Activated CD8-positive, alpha-beta T cell treated with anti-CD3 and anti-CD28 coated beads for 36 hours (primary cell): ENCODE measurements at regions not wholly inside any gene's neighbourhood (a gene's known extent, or its start where the extent isn't known, plus 50 kb on each side); places are given as distances from the start of the nearest gene placed in this dataset.

Experiments used
- ATAC-seq: fragments of 200-7000 bp; cut with Tn5 transposase; one replicate; pipeline ENCODE4 v1.10.0; 2021; ENCODE audit warnings: mild to moderate bottlenecking, moderate library complexity
- CTCF ChIA-PET: fragments of 350-600 bp; sonication (Branson Sonifier 250); formaldehyde crosslinking; loops from one replicate; lab custom pipeline; 2021; ENCODE audit warnings: antibody characterized with exemption; lab: Charles Lee
- POLR2A ChIA-PET: fragments of 350-600 bp; sonication (Branson Sonifier 250); formaldehyde crosslinking; loops from one replicate; lab custom pipeline; 2021; ENCODE audit warnings: antibody characterized with exemption; lab: Charles Lee
- DNase-seq: peaks from one replicate; pipeline ENCODE4 v3.0.0-alpha.2; 2020
- H3K27ac Mint-ChIP-seq: one replicate; pipeline ENCODE4 v1.8.0; 2021; ENCODE audit warnings: mild to moderate bottlenecking, mixed read lengths
- H3K27me3 Mint-ChIP-seq: one replicate; pipeline ENCODE4 v1.8.0; 2021; ENCODE audit warnings: mixed read lengths
- H3K36me3 Mint-ChIP-seq: one replicate; pipeline ENCODE4 v1.8.0; 2021; ENCODE audit warnings: low read depth, mixed read lengths
- H3K4me1 Mint-ChIP-seq: one replicate; pipeline ENCODE4 v1.8.0; 2021; ENCODE audit warnings: low read depth, mixed read lengths
- H3K4me3 Mint-ChIP-seq: one replicate; pipeline ENCODE4 v1.8.0; 2021; ENCODE audit warnings: mild to moderate bottlenecking, moderate library complexity, mixed read lengths
- H3K9me3 Mint-ChIP-seq: one replicate; pipeline ENCODE4 v1.8.0; 2021; ENCODE audit warnings: mixed read lengths
- intact Hi-C: fragments of 100-400 bp; cut with micrococcal nuclease; formaldehyde crosslinking; loops from one replicate; pipeline ENCODE4 v1.10.0; 2022
- TF ChIP-seq, protein P1 (sequence below): fragments of 200-600 bp; IDR thresholded peaks from one replicate; pipeline ENCODE4 v1.8.0; 2022; ENCODE audit warnings: antibody characterized with exemption, mild to moderate bottlenecking

DNA sequence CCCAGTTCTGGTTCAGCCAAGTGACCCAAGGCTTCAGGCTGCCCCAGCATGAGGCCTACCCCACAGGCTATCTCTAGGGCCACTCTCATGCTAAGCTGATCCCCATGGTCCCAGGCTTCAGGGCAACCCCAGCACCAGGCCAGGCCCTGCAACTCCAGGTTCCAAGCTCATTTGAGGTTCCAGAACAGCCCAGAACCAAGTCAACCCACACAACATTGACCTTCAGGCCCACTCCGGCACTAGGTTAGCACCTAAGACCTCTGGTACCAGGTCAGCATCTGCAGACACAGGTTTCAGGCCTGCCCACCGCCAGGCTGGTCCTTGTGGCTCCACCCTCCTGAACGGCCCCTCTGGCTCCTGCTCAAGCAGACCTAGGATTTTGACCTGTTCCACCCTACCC lies 421.2 kb downstream of the CDH11 start:
- no peak overlapping the region for H3K4me3 Mint-ChIP-seq
- no peak for ATAC-seq

DNA sequence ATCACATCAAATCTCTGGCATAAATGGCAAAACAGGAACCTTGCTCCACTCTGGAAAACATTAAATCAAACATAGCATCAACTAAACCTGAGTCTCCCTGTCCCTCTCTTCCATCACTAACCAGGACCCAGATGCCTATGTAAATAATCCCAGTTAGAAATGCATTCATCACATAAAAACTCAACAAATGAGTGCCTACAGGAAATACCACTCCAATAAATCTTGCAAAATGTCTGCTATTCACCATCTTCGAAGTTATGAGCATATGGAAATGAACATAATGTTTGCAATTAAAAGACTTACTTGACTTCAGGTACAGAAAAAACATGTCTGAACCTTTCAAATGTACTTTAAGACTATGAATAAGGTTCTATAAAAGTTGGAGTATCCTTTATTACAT lies 425.0 kb downstream of the CDH11 start:
- H3K9me3 Mint-ChIP-seq = peaks cover 13% of the 10 kb centered on the region
- H3K27ac Mint-ChIP-seq = no peak overlapping the region
- ChIA-PET POLR2A (no interaction called here), CTCF (no interaction called here)
- intact Hi-C loops = no loop called here
- H3K36me3 Mint-ChIP-seq = no peaks in the 10 kb centered on the region
- H3K4me1 Mint-ChIP-seq = no peaks in the 10 kb centered on the region
- DNase-seq = no peak
- TF ChIP-seq, protein P1, sequence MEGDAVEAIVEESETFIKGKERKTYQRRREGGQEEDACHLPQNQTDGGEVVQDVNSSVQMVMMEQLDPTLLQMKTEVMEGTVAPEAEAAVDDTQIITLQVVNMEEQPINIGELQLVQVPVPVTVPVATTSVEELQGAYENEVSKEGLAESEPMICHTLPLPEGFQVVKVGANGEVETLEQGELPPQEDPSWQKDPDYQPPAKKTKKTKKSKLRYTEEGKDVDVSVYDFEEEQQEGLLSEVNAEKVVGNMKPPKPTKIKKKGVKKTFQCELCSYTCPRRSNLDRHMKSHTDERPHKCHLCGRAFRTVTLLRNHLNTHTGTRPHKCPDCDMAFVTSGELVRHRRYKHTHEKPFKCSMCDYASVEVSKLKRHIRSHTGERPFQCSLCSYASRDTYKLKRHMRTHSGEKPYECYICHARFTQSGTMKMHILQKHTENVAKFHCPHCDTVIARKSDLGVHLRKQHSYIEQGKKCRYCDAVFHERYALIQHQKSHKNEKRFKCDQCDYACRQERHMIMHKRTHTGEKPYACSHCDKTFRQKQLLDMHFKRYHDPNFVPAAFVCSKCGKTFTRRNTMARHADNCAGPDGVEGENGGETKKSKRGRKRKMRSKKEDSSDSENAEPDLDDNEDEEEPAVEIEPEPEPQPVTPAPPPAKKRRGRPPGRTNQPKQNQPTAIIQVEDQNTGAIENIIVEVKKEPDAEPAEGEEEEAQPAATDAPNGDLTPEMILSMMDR = no peak
- ATAC-seq = no peak
- no peaks in the 10 kb centered on the region for H3K27me3 Mint-ChIP-seq
- no peak overlapping the region for H3K4me3 Mint-ChIP-seq

More for the DNA sequence above, 421.2 kb downstream of the CDH11 start:
- CTCF ChIA-PET = no interaction called here
- TF ChIP-seq, protein P1 = no peak
- no peak overlapping the region for H3K27ac Mint-ChIP-seq
- H3K27me3 Mint-ChIP-seq = no peaks in the 10 kb centered on the region
- POLR2A ChIA-PET = no interaction called here
- DNase-seq = no peak
- peaks cover 12% of the 10 kb centered on the region for H3K9me3 Mint-ChIP-seq
- intact Hi-C loops = no loop called here
- H3K4me1 Mint-ChIP-seq = no peaks in the 10 kb centered on the region
- H3K36me3 Mint-ChIP-seq = no peaks in the 10 kb centered on the region

DNA sequence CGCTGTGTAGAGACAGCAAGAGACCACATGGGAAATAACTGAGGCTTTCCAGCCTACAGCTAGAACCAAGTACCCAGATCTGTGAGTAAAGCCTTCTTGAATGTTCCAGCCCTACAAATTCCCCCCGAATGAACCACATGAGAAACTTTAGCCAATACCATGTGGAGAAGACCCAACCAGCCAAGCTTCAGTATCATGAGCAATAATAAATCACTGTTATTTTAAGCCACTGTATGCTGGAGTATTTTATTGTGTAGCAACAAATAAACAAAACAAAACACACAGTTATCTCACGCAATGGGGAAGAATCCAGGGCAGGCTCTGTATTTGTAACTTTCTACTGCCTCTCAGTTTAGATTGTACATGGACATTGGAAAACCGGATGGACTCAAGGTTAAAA lies 426.2 kb downstream of the CDH11 start:
- H3K36me3 Mint-ChIP-seq = no peaks in the 10 kb centered on the region
- no peak overlapping the region for H3K4me3 Mint-ChIP-seq
- no peaks in the 10 kb centered on the region for H3K27me3 Mint-ChIP-seq
- ChIA-PET CTCF (no interaction called here), POLR2A (no interaction called here)
- H3K9me3 Mint-ChIP-seq = peaks cover 10% of the 10 kb centered on the region
- H3K27ac Mint-ChIP-seq = no peak overlapping the region
- DNase-seq (no peak), ATAC-seq (no peak)
- TF ChIP-seq, protein P1 = no peak
- no peaks in the 10 kb centered on the region for H3K4me1 Mint-ChIP-seq
- intact Hi-C loops = no loop called here

DNA sequence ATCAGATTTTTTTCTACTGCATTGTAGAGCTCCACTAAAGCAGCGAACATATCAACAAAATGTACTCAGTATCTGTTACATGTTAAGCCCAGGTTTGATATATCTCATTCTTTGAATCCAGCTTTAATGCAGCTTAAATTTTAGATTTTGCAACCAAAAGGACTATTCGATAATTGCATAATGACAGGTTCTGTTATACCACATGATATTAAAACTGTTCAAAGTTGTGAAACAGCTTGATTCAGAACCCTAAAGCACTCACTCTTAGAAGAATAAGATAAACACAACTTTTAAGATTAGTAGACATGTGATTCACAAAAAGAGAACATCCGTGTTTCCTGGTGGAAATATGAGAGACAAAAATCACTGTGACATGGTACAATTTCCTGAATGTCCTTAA lies 427.9 kb downstream of the CDH11 start:
- Mint-ChIP-seq H3K4me1 (no peaks in the 10 kb centered on the region), H3K4me3 (no peak overlapping the region), H3K9me3 (peaks cover 12% of the 10 kb centered on the region), H3K27ac (no peak overlapping the region), H3K36me3 (no peaks in the 10 kb centered on the region), H3K27me3 (no peaks in the 10 kb centered on the region)
- ATAC-seq = no peak
- DNase-seq = no peak
- TF ChIP-seq, protein P1 = no peak
- ChIA-PET POLR2A (no interaction called here), CTCF (no interaction called here)
- intact Hi-C loops = no loop called here

DNA sequence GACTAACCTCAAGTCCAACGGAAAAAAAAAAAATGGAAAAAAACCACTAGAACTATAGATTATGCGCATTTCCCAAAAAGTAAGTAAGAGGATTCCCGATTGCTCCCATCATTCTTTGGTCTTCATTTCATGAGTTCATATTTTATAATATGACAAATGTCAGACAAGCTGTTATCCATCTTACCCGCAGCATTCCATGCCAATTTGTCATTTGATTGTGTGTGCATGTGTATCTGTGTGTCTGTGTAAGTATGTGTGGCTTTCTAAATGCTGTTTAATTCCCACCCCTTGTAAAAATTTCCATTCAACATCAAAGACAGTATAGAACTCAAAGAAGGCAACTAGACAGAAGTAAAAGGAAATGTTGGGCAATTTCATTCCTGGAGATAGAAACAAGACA lies 434.1 kb downstream of the CDH11 start:
- Mint-ChIP-seq H3K4me1 (no peaks in the 10 kb centered on the region), H3K36me3 (no peaks in the 10 kb centered on the region), H3K4me3 (no peak overlapping the region), H3K27ac (no peak overlapping the region), H3K9me3 (peaks cover 12% of the 10 kb centered on the region), H3K27me3 (no peaks in the 10 kb centered on the region)
- CTCF ChIA-PET = no interaction called here
- TF ChIP-seq, protein P1 = no peak
- intact Hi-C loops = no loop called here
- POLR2A ChIA-PET = no interaction called here
- no peak for ATAC-seq
- DNase-seq = no peak
